Thyroid gland (tissue), 4 donors: ENCODE measurements at regions not wholly inside any gene's neighbourhood (a gene's known extent, or its start where the extent isn't known, plus 50 kb on each side); places are given as distances from the start of the nearest gene placed in this dataset.

ENCODE experiments used
- POLR2A ChIP-seq, 2 donors: fragments of 450-650 bp; IDR thresholded peaks; one replicate each; pipeline ENCODE4 v1.6.1; 2017; ENCODE audit warnings: antibody characterized with exemption in 2 of 2, mild to moderate bottlenecking in 2 of 2, moderate library complexity in 1 of 2
- TF ChIP-seq, protein P1 (sequence below), 6 experiments: fragments of 200-600 bp in 3 of 6; fragments of 450-650 bp in 3 of 6; sonication (generic) in 3 of 6; IDR thresholded peaks; one replicate each; pipeline ENCODE4 v1.5.1; 2016 to 2019; ENCODE audit warnings: antibody characterized with exemption in 6 of 6, mild to moderate bottlenecking in 2 of 6, inconsistent platforms in 1 of 6, moderate library complexity in 1 of 6

DNA sequence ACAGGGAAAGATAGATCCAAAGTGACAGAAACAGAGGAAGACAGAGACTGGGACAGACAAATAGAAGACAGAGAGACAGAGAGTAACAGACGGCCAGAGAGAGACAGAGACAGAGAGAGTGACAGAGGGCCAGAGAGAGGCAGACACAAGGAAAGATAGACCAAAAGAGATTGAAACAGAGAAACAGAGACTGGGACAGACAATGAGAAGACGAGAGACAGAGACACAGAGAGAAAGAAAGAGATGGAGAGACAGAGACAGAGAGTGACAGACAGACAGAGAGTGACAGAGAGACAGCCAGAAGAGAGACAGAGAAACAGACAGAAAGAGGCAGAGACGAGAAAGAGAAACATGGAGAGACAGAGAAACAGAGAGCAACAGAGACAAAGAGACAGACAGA, 127.3 kb downstream of the UQCRFS1 start:
- TF ChIP-seq, protein P1, sequence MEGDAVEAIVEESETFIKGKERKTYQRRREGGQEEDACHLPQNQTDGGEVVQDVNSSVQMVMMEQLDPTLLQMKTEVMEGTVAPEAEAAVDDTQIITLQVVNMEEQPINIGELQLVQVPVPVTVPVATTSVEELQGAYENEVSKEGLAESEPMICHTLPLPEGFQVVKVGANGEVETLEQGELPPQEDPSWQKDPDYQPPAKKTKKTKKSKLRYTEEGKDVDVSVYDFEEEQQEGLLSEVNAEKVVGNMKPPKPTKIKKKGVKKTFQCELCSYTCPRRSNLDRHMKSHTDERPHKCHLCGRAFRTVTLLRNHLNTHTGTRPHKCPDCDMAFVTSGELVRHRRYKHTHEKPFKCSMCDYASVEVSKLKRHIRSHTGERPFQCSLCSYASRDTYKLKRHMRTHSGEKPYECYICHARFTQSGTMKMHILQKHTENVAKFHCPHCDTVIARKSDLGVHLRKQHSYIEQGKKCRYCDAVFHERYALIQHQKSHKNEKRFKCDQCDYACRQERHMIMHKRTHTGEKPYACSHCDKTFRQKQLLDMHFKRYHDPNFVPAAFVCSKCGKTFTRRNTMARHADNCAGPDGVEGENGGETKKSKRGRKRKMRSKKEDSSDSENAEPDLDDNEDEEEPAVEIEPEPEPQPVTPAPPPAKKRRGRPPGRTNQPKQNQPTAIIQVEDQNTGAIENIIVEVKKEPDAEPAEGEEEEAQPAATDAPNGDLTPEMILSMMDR (IDR thresholded peaks at IDR 0.05): no peak
- TF ChIP-seq POLR2A (IDR thresholded peaks at IDR 0.05): no peak
